Stimulated activated CD4-positive, alpha-beta T cell treated with anti-CD3 and anti-CD28 coated beads, Interleukin-15, amount 100 ng/mL, for 48 hours (primary cell): ENCODE measurements at regions not wholly inside any gene's neighbourhood (a gene's known extent, or its start where the extent isn't known, plus 50 kb on each side); places are given as distances from the start of the nearest gene placed in this dataset.

ENCODE experiments used
- DNase-seq, 2 donors: peaks; one replicate each; pipeline ENCODE4 v3.0.0-alpha.2; 2020; ENCODE audit warnings: low read depth in 2 of 2

- no peak for DNase-seq
Measured at GRCh38 chr1:4044967-4045366, 144.9 kb upstream of the C1orf174 start.

- DNase-seq, result no peak
Measured at GRCh38 chr1:4045397-4046010, 145.4 kb upstream of the C1orf174 start.

- no peak for DNase-seq
Measured at GRCh38 chr1:4046836-4047461, 146.9 kb upstream of the C1orf174 start.

- no peak for DNase-seq
Measured at GRCh38 chr1:4047666-4048065, 147.6 kb upstream of the C1orf174 start.

- DNase-seq, result no peak
Measured at GRCh38 chr1:4048076-4048475, 148.0 kb upstream of the C1orf174 start.

- DNase-seq, result no peak
Measured at GRCh38 chr1:4048921-4049320, 148.8 kb upstream of the C1orf174 start.

- DNase-seq, result no peak
Measured at GRCh38 chr1:4050998-4051397, 150.9 kb upstream of the C1orf174 start.

- no peak for DNase-seq
Measured at GRCh38 chr1:4052657-4053056, 152.6 kb upstream of the C1orf174 start.

- DNase-seq, result no peak
Measured at GRCh38 chr1:4053160-4053748, 153.2 kb upstream of the C1orf174 start.

- DNase-seq, result no peak
Measured at GRCh38 chr1:4053774-4054173, 153.7 kb upstream of the C1orf174 start.

GRCh38 chr1:4055294-4055967 lies 155.4 kb upstream of the C1orf174 start:
- DNase-seq, result no peak

GRCh38 chr1:4056422-4056821 lies 156.3 kb upstream of the C1orf174 start:
- no peak for DNase-seq

GRCh38 chr1:4056989-4057388 lies 156.9 kb upstream of the C1orf174 start:
- DNase-seq, result no peak

- no peak for DNase-seq
Measured at GRCh38 chr1:4057603-4058002, 157.5 kb upstream of the C1orf174 start.

- no peak for DNase-seq
Measured at GRCh38 chr1:4058122-4058521, 158.1 kb upstream of the C1orf174 start.

- DNase-seq, result no peak
Measured at GRCh38 chr1:4058706-4059105, 158.6 kb upstream of the C1orf174 start.

GRCh38 chr1:4059270-4059669 lies 159.2 kb upstream of the C1orf174 start:
- DNase-seq, result no peak

GRCh38 chr1:4060850-4061249 lies 160.8 kb upstream of the C1orf174 start:
- no peak for DNase-seq

- no peak for DNase-seq
Measured at GRCh38 chr1:4061521-4062031, 161.5 kb upstream of the C1orf174 start.

- no peak for DNase-seq
Measured at GRCh38 chr1:4062041-4062440, 162.0 kb upstream of the C1orf174 start.

GRCh38 chr1:4062560-4062959 lies 162.5 kb upstream of the C1orf174 start:
- DNase-seq, result no peak

GRCh38 chr1:4062992-4063391 lies 162.9 kb upstream of the C1orf174 start:
- DNase-seq, result no peak

- DNase-seq, result no peak
Measured at GRCh38 chr1:4063516-4063915, 163.4 kb upstream of the C1orf174 start.
